ENCODE measurements at regions not wholly inside any gene's neighbourhood (a gene's known extent, or its start where the extent isn't known, plus 50 kb on each side); places are given as distances from the start of the nearest gene placed in this dataset.

- H3K9me1 ChIP-seq (ENCODE audit: control insufficient read depth, extremely low read depth, insufficient read depth, low read length): no peaks in the 10 kb centered on the region
- dilution Hi-C loops (cut with MboI; ENCODE audit: extremely low pct_ligation_motif_present, low sequenced_read_pairs): no loop called here
- FAIRE-seq (no peak), DNase-seq (ENCODE audit: low read depth, low spot score) (no peak)
- no peaks in the 10 kb centered on the region for H3K27me3 ChIP-seq (ENCODE audit: control insufficient read depth, extremely low read depth, insufficient read depth, low read length)
- no peaks in the 10 kb centered on the region for H3K36me3 ChIP-seq (ENCODE audit: control insufficient read depth in 2 of 2, extremely low read depth in 1 of 2, insufficient read depth in 2 of 2, low read length in 2 of 2)
- H4K20me1 ChIP-seq (ENCODE audit: control insufficient read depth, extremely low read depth, insufficient read depth, low read length): no peaks in the 10 kb centered on the region
- peaks cover 4% of the 10 kb centered on the region for H3K9me3 ChIP-seq (ENCODE audit: control insufficient read depth, low read depth, low read length)
- H3K4me1 ChIP-seq (ENCODE audit: control insufficient read depth, extremely low read depth, insufficient read depth, low read length): no peaks in the 10 kb centered on the region
- H2AFZ ChIP-seq (ENCODE audit: control insufficient read depth, low read length): no peak overlapping the region
- no peaks in the 10 kb centered on the region for H3K79me2 ChIP-seq (ENCODE audit: control insufficient read depth, insufficient read depth, low read length)
- no peak overlapping the region for H3K4me3 ChIP-seq (ENCODE audit: control insufficient read depth in 2 of 3, extremely low read depth in 1 of 3, insufficient read depth in 2 of 3, low read depth in 1 of 3, low read length in 3 of 3)
- H3K9ac ChIP-seq (ENCODE audit: control insufficient read depth, extremely low read depth, insufficient read depth, low read length): no peak overlapping the region
- no peak overlapping the region for H3K4me2 ChIP-seq (ENCODE audit: control insufficient read depth, extremely low read depth, insufficient read depth, low read depth, low read length)
- no peak overlapping the region for H3K27ac ChIP-seq (ENCODE audit: control insufficient read depth, insufficient read depth, low read length)
- no peak for TF ChIP-seq CTCF (optimal IDR thresholded peaks at IDR 0.05 in 1 of 3, IDR thresholded peaks at IDR 0.05 in 1 of 3, conservative IDR thresholded peaks at IDR 0.05 in 1 of 3; ENCODE audit: extremely low read depth in 1 of 3, insufficient read depth in 2 of 3, low read length in 3 of 3)
- no peak for TF ChIP-seq EZH2 (IDR thresholded peaks at IDR 0.05; ENCODE audit: low read length)
These were observed 317.7 kb downstream of the GLRX3 start for GRCh38 chr10:130453721-130454542.

- Histone ChIP-seq H3K27me3 (ENCODE audit: control insufficient read depth, extremely low read depth, insufficient read depth, low read length) (no peaks in the 10 kb centered on the region), H2AFZ (ENCODE audit: control insufficient read depth, low read length) (no peak overlapping the region), H3K4me3 (ENCODE audit: control insufficient read depth in 2 of 3, extremely low read depth in 1 of 3, insufficient read depth in 2 of 3, low read depth in 1 of 3, low read length in 3 of 3) (no peak overlapping the region), H3K36me3 (ENCODE audit: control insufficient read depth in 2 of 2, extremely low read depth in 1 of 2, insufficient read depth in 2 of 2, low read length in 2 of 2) (no peaks in the 10 kb centered on the region), H3K27ac (ENCODE audit: control insufficient read depth, insufficient read depth, low read length) (no peak overlapping the region), H4K20me1 (ENCODE audit: control insufficient read depth, extremely low read depth, insufficient read depth, low read length) (no peaks in the 10 kb centered on the region), H3K79me2 (ENCODE audit: control insufficient read depth, insufficient read depth, low read length) (no peaks in the 10 kb centered on the region), H3K4me1 (ENCODE audit: control insufficient read depth, extremely low read depth, insufficient read depth, low read length) (no peaks in the 10 kb centered on the region), H3K9ac (ENCODE audit: control insufficient read depth, extremely low read depth, insufficient read depth, low read length) (no peak overlapping the region), H3K9me3 (ENCODE audit: control insufficient read depth, low read depth, low read length) (peaks cover 4% of the 10 kb centered on the region), H3K4me2 (ENCODE audit: control insufficient read depth, extremely low read depth, insufficient read depth, low read depth, low read length) (no peak overlapping the region), H3K9me1 (ENCODE audit: control insufficient read depth, extremely low read depth, insufficient read depth, low read length) (no peaks in the 10 kb centered on the region)
- dilution Hi-C loops (cut with MboI; ENCODE audit: extremely low pct_ligation_motif_present, low sequenced_read_pairs): no loop called here
- FAIRE-seq (no peak), DNase-seq (ENCODE audit: low read depth, low spot score) (no peak)
- no peak for TF ChIP-seq CTCF (optimal IDR thresholded peaks at IDR 0.05 in 1 of 3, IDR thresholded peaks at IDR 0.05 in 1 of 3, conservative IDR thresholded peaks at IDR 0.05 in 1 of 3; ENCODE audit: extremely low read depth in 1 of 3, insufficient read depth in 2 of 3, low read length in 3 of 3)
- no peak for TF ChIP-seq EZH2 (IDR thresholded peaks at IDR 0.05; ENCODE audit: low read length)
These were observed 318.4 kb downstream of the GLRX3 start for GRCh38 chr10:130454543-130455000.
